ENCODE measurements at regions not wholly inside any gene's neighbourhood (a gene's known extent, or its start where the extent isn't known, plus 50 kb on each side); places are given as distances from the start of the nearest gene placed in this dataset.

DNA sequence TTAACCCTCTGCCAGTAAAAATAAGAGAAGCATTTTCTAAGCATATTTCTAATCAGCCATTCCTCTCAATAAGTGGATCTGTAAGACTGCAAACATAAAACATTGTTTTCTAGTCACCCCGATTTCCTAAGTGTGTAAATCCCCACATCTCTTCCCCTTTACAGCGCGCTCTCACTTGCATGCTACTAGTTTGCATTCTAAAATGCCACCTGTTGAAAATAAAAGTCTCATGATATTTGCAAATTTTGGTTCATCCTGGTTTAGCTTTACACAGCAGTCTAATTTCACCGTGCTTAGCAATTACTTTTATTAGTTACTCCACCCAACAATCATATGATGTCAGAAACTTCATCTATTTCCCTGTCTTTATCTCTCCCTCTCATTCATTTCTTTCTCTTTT lies 1230.7 kb upstream of the ZEB2 start:
- no peak for TF ChIP-seq EZH2 (IDR thresholded peaks at IDR 0.05; ENCODE audit: borderline replicate concordance, low read depth, low read length, poor library complexity, severe bottlenecking)
- TF ChIP-seq, protein P1, sequence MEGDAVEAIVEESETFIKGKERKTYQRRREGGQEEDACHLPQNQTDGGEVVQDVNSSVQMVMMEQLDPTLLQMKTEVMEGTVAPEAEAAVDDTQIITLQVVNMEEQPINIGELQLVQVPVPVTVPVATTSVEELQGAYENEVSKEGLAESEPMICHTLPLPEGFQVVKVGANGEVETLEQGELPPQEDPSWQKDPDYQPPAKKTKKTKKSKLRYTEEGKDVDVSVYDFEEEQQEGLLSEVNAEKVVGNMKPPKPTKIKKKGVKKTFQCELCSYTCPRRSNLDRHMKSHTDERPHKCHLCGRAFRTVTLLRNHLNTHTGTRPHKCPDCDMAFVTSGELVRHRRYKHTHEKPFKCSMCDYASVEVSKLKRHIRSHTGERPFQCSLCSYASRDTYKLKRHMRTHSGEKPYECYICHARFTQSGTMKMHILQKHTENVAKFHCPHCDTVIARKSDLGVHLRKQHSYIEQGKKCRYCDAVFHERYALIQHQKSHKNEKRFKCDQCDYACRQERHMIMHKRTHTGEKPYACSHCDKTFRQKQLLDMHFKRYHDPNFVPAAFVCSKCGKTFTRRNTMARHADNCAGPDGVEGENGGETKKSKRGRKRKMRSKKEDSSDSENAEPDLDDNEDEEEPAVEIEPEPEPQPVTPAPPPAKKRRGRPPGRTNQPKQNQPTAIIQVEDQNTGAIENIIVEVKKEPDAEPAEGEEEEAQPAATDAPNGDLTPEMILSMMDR (conservative IDR thresholded peaks at IDR 0.05; ENCODE audit: low read depth, low read length) = no peak
- BruUV-seq (replicated peaks) = no TSS peak
- ChIA-PET CTCF (no interaction called here), POLR2A (ENCODE audit: low non-redundant PET) (no interaction called here)
- no peak for DNase-seq (ENCODE audit: low spot score)
- Histone ChIP-seq H3K36me3 (ENCODE audit: insufficient read depth, low read length, poor library complexity, severe bottlenecking) (no peaks in the 10 kb centered on the region), H3K4me1 (ENCODE audit: insufficient read depth, low read length, poor library complexity, severe bottlenecking) (peaks cover 47% of the 10 kb centered on the region), H3K27ac (ENCODE audit: low read depth, low read length, poor library complexity, severe bottlenecking) (peak overlapping the region; percentile 87), H3K4me3 (ENCODE audit: low read depth, low read length, poor library complexity, severe bottlenecking) (no peak overlapping the region), H3K9me3 (ENCODE audit: low read depth, low read length, poor library complexity, severe bottlenecking) (no peaks in the 10 kb centered on the region), H3K27me3 (replicated peaks; ENCODE audit: insufficient read depth, low read depth, low read length, poor library complexity) (no peaks in the 10 kb centered on the region)
- intact Hi-C loops (cut with micrococcal nuclease; ENCODE audit: unreplicated experiment) = loop anchor here (5.0 to 10.0 kb wide), 5 partner anchors 93 to 1433 kb away; partner anchors contain the start of gene ZEB2

DNA sequence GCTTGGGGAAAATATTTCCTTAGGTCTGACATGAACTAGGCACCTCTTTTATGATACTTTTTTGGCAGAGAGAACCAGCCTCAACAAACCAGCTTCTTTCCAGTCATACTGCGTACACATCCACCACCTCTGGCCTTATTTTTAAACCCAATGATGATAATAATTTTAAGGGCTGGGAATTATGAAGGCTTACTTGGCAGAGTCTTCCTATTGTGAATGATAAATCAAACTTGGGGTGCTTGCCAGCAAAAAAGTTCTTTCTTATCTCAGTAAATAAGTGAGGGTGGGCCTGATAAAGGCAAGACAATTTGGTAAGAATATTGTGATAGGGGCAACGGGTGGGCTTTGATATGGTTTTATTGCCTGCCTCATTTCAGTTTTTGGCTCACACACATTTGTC lies 1230.2 kb upstream of the ZEB2 start:
- DNase-seq (ENCODE audit: low spot score) = no peak
- H3K27ac ChIP-seq (ENCODE audit: low read depth, low read length, poor library complexity, severe bottlenecking) = peak overlapping the region; percentile 87
- H3K27me3 ChIP-seq (replicated peaks; ENCODE audit: insufficient read depth, low read depth, low read length, poor library complexity) = no peaks in the 10 kb centered on the region
- TF ChIP-seq, protein P1 (conservative IDR thresholded peaks at IDR 0.05; ENCODE audit: low read depth, low read length) = no peak
- TF ChIP-seq EZH2 (IDR thresholded peaks at IDR 0.05; ENCODE audit: borderline replicate concordance, low read depth, low read length, poor library complexity, severe bottlenecking) = no peak
- H3K4me1 ChIP-seq (ENCODE audit: insufficient read depth, low read length, poor library complexity, severe bottlenecking) = peaks cover 47% of the 10 kb centered on the region
- BruUV-seq (replicated peaks) = no TSS peak
- H3K4me3 ChIP-seq (ENCODE audit: low read depth, low read length, poor library complexity, severe bottlenecking) = no peak overlapping the region
- ChIA-PET CTCF (no interaction called here), POLR2A (ENCODE audit: low non-redundant PET) (no interaction called here)
- H3K9me3 ChIP-seq (ENCODE audit: low read depth, low read length, poor library complexity, severe bottlenecking) = no peaks in the 10 kb centered on the region
- H3K36me3 ChIP-seq (ENCODE audit: insufficient read depth, low read length, poor library complexity, severe bottlenecking) = no peaks in the 10 kb centered on the region
- intact Hi-C loops (cut with micrococcal nuclease; ENCODE audit: unreplicated experiment) = loop anchor here (5.0 to 10.0 kb wide), 5 partner anchors 93 to 1433 kb away; partner anchors contain the start of gene ZEB2

DNA sequence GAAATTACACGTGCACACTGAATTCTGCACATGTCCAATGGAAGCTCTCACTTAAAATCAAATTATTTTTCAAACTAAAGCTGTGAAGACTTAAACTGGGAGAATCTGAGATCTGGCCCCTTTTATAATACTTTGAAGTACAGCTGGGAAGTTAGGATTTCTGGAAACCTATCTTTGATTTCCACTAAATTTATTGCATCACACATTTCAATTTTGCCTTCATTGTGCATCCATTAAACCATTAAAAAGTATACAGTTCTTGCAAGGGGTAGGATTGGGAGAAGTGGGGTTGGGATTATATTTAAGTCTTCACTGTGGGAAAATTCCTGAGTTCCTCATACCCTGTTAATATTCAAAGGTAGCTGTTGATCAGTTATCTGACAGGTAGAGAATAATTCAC lies 1229.6 kb upstream of the ZEB2 start:
- Histone ChIP-seq H3K27ac (ENCODE audit: low read depth, low read length, poor library complexity, severe bottlenecking) (no peak overlapping the region), H3K27me3 (replicated peaks; ENCODE audit: insufficient read depth, low read depth, low read length, poor library complexity) (no peaks in the 10 kb centered on the region), H3K36me3 (ENCODE audit: insufficient read depth, low read length, poor library complexity, severe bottlenecking) (no peaks in the 10 kb centered on the region), H3K4me3 (ENCODE audit: low read depth, low read length, poor library complexity, severe bottlenecking) (no peak overlapping the region), H3K9me3 (ENCODE audit: low read depth, low read length, poor library complexity, severe bottlenecking) (no peaks in the 10 kb centered on the region), H3K4me1 (ENCODE audit: insufficient read depth, low read length, poor library complexity, severe bottlenecking) (peaks cover 47% of the 10 kb centered on the region)
- TF ChIP-seq, protein P1 (conservative IDR thresholded peaks at IDR 0.05; ENCODE audit: low read depth, low read length) = no peak
- no peak for TF ChIP-seq EZH2 (IDR thresholded peaks at IDR 0.05; ENCODE audit: borderline replicate concordance, low read depth, low read length, poor library complexity, severe bottlenecking)
- no TSS peak for BruUV-seq (replicated peaks)
- no peak for DNase-seq (ENCODE audit: low spot score)
- intact Hi-C loops (cut with micrococcal nuclease; ENCODE audit: unreplicated experiment) = no loop called here
- CTCF ChIA-PET = no interaction called here
- POLR2A ChIA-PET (ENCODE audit: low non-redundant PET) = no interaction called here
